Fibroblast of lung (primary cell): ENCODE measurements at regions not wholly inside any gene's neighbourhood (a gene's known extent, or its start where the extent isn't known, plus 50 kb on each side); places are given as distances from the start of the nearest gene placed in this dataset.

Source experiments
- CTCF ChIP-seq, 2 donors: IDR thresholded peaks in 1 of 2; conservative IDR thresholded peaks in 1 of 2; 1 replicate in 1 of 2; 2 replicates in 1 of 2; pipeline ENCODE4 v1.5.1; 2011 to 2012; ENCODE audit warnings: low read length in 2 of 2, control low read depth in 1 of 2, inconsistent platforms in 1 of 2, low read depth in 1 of 2, mild to moderate bottlenecking in 1 of 2
- EZH2 ChIP-seq: IDR thresholded peaks from 2 replicates; pipeline ENCODE4 v1.5.1; 2012; ENCODE audit warnings: low read length, control low read depth, mild to moderate bottlenecking; ENCODE audit errors: missing control alignments

- TF ChIP-seq CTCF (conservative IDR thresholded peaks at IDR 0.05 in 1 of 2, IDR thresholded peaks at IDR 0.05 in 1 of 2; ENCODE audit: low read depth in 1 of 2, low read length in 2 of 2), result no peak
- TF ChIP-seq EZH2, result no peak
Observed at GRCh38 chr7:4519819-4520520, 162.1 kb upstream of the FOXK1 start.
